Right cardiac atrium (tissue), 5 donors: ENCODE measurements at regions not wholly inside any gene's neighbourhood (a gene's known extent, or its start where the extent isn't known, plus 50 kb on each side); places are given as distances from the start of the nearest gene placed in this dataset.

Experiments
- ATAC-seq, 2 donors: fragments of 200-7000 bp; cut with Tn5 transposase; one replicate each; pipeline versions ENCODE4 v1.8.0 to v1.9.1; 2020; ENCODE audit warnings: moderate library complexity in 2 of 2, mild to moderate bottlenecking in 1 of 2
- DNase-seq, 3 donors: peaks; one replicate each; pipeline ENCODE4 v3.0.0-alpha.2; 2020
- H3K27ac ChIP-seq: one replicate; pipeline ENCODE4 v1.5.1; 2013; ENCODE audit warnings: mild to moderate bottlenecking, low read length, control low read depth, moderate library complexity
- H3K27me3 ChIP-seq: one replicate; pipeline ENCODE4 v1.6.1; 2013; ENCODE audit not compliant: control insufficient read depth, insufficient read depth
- H3K4me1 ChIP-seq: one replicate; pipeline ENCODE4 v1.6.1; 2013; ENCODE audit warnings: low read length; ENCODE audit not compliant: control insufficient read depth, insufficient read depth
- H3K4me3 ChIP-seq: one replicate; pipeline ENCODE4 v1.5.1; 2013; ENCODE audit warnings: low read length, control low read depth
- H3K9me3 ChIP-seq: one replicate; pipeline ENCODE4 v1.6.1; 2013; ENCODE audit warnings: low read length; ENCODE audit not compliant: control insufficient read depth
- WGBS: extraction: QIAGEN DNeasy Blood & Tissue Kit; methylation state at CpG from one replicate; pipeline ENCODE4 v1.1.7; 2013; 5-methylcytosine and 5-hydroxymethylcytosine counted together
- intact Hi-C, 4 donors: fragments of 100-400 bp; cut with DNase I; formaldehyde crosslinking; loops; one replicate each; pipeline versions ENCODE4 v1.11.0 to v1.14.0; 2022 to 2023
- donor health status: healthy with polysubstance abuse.
- donor health status: DM: no; HTN: yes; CAD: no.
- donor health status: DM: no; HTN: no; CAD: no.
- donor health status: DM: no; HTN: yes; CAD: no; lungs with severe emphysema.
- donor health status: DM: yes; HTN: yes; CAD: no.

GRCh38 chr5:10921160-10921559 lies 160.1 kb upstream of the DAP start:
- Histone ChIP-seq H3K9me3 (peaks cover 4% of the 10 kb centered on the region), H3K4me1 (no peaks in the 10 kb centered on the region), H3K27me3 (no peaks in the 10 kb centered on the region), H3K4me3 (no peak overlapping the region), H3K27ac (no peak overlapping the region)
- DNase-seq (no peak), ATAC-seq (no peak)
- intact Hi-C loops: no loop called here
- WGBS: 84% methylated on average over 3 of the region's 3 CpGs

GRCh38 chr5:10920400-10920799 lies 159.4 kb upstream of the DAP start:
- DNase-seq (no peak), ATAC-seq (no peak)
- no peak overlapping the region for H3K4me3 ChIP-seq
- no peaks in the 10 kb centered on the region for H3K4me1 ChIP-seq
- H3K27ac ChIP-seq: no peak overlapping the region
- intact Hi-C loops: no loop called here
- peaks cover 4% of the 10 kb centered on the region for H3K9me3 ChIP-seq
- no peaks in the 10 kb centered on the region for H3K27me3 ChIP-seq
- WGBS: 86% methylated on average over 2 of the region's 2 CpGs

- Histone ChIP-seq H3K27me3 (no peaks in the 10 kb centered on the region), H3K9me3 (no peaks in the 10 kb centered on the region), H3K4me1 (no peaks in the 10 kb centered on the region), H3K27ac (no peak overlapping the region), H3K4me3 (no peak overlapping the region)
- DNase-seq (no peak), ATAC-seq (no peak)
- WGBS: 77% methylated on average over 9 of the region's 9 CpGs
- intact Hi-C loops: no loop called here
Observed at GRCh38 chr5:10914741-10915480, 153.9 kb upstream of the DAP start.

- no peak for ATAC-seq
Observed at GRCh38 chr5:10913841-10914240, 152.8 kb upstream of the DAP start.

GRCh38 chr5:10913181-10913810 lies 152.3 kb upstream of the DAP start:
- no peak for ATAC-seq

More at GRCh38 chr5:10913841-10914240, 152.8 kb upstream of the DAP start:
- Histone ChIP-seq H3K4me1 (no peaks in the 10 kb centered on the region), H3K27ac (no peak overlapping the region), H3K27me3 (no peaks in the 10 kb centered on the region), H3K4me3 (no peak overlapping the region), H3K9me3 (no peaks in the 10 kb centered on the region)
- intact Hi-C loops: no loop called here
- no peak for DNase-seq
- WGBS: 24% methylated on average over 5 of the region's 5 CpGs

GRCh38 chr5:10912435-10912834 lies 151.4 kb upstream of the DAP start:
- Histone ChIP-seq H3K4me1 (no peaks in the 10 kb centered on the region), H3K4me3 (no peak overlapping the region), H3K9me3 (no peaks in the 10 kb centered on the region), H3K27ac (no peak overlapping the region), H3K27me3 (no peaks in the 10 kb centered on the region)
- intact Hi-C loops: no loop called here
- ATAC-seq: no peak
- no peak for DNase-seq
- 94% methylated on average over 2 of the region's 2 CpGs for WGBS

More at GRCh38 chr5:10913181-10913810, 152.3 kb upstream of the DAP start:
- Histone ChIP-seq H3K4me3 (no peak overlapping the region), H3K9me3 (no peaks in the 10 kb centered on the region), H3K27me3 (no peaks in the 10 kb centered on the region), H3K4me1 (no peaks in the 10 kb centered on the region), H3K27ac (no peak overlapping the region)
- 43% methylated on average over 2 of the region's 2 CpGs for WGBS
- intact Hi-C loops: no loop called here
- no peak for DNase-seq

GRCh38 chr5:10910261-10910660 lies 149.2 kb upstream of the DAP start:
- intact Hi-C loops: no loop called here
- no peak for ATAC-seq

GRCh38 chr5:10904862-10905432 lies 143.9 kb upstream of the DAP start:
- intact Hi-C loops: no loop called here
- 56% methylated on average over 3 of the region's 3 CpGs for WGBS
- Histone ChIP-seq H3K27me3 (no peaks in the 10 kb centered on the region), H3K9me3 (no peaks in the 10 kb centered on the region), H3K27ac (no peak overlapping the region), H3K4me3 (no peak overlapping the region), H3K4me1 (no peaks in the 10 kb centered on the region)
- ATAC-seq: no peak
- DNase-seq: no peak

More at GRCh38 chr5:10910261-10910660, 149.2 kb upstream of the DAP start:
- WGBS: 78% methylated on average over 3 of the region's 3 CpGs
- H3K9me3 ChIP-seq: no peaks in the 10 kb centered on the region
- H3K4me3 ChIP-seq: no peak overlapping the region
- H3K4me1 ChIP-seq: no peaks in the 10 kb centered on the region
- no peaks in the 10 kb centered on the region for H3K27me3 ChIP-seq
- no peak for DNase-seq
- H3K27ac ChIP-seq: no peak overlapping the region

- WGBS: 92% methylated on average over 2 of the region's 2 CpGs
Observed at GRCh38 chr5:10903786-10904560, 142.9 kb upstream of the DAP start.

GRCh38 chr5:10902145-10902544 lies 141.1 kb upstream of the DAP start:
- no peak for ATAC-seq
- Histone ChIP-seq H3K4me3 (no peak overlapping the region), H3K9me3 (no peaks in the 10 kb centered on the region), H3K4me1 (no peaks in the 10 kb centered on the region), H3K27ac (no peak overlapping the region), H3K27me3 (no peaks in the 10 kb centered on the region)
- intact Hi-C loops: no loop called here
- DNase-seq: no peak
- WGBS: 65% methylated on average over 2 of the region's 2 CpGs

More at GRCh38 chr5:10903786-10904560, 142.9 kb upstream of the DAP start:
- Histone ChIP-seq H3K4me3 (no peak overlapping the region), H3K4me1 (no peaks in the 10 kb centered on the region), H3K27me3 (no peaks in the 10 kb centered on the region), H3K9me3 (no peaks in the 10 kb centered on the region), H3K27ac (no peak overlapping the region)
- intact Hi-C loops: no loop called here
- ATAC-seq: no peak
- no peak for DNase-seq

GRCh38 chr5:10898514-10898913 lies 137.5 kb upstream of the DAP start:
- H3K9me3 ChIP-seq: no peaks in the 10 kb centered on the region
- H3K4me1 ChIP-seq: no peaks in the 10 kb centered on the region
- ATAC-seq: no peak
- no peak overlapping the region for H3K4me3 ChIP-seq
- intact Hi-C loops: no loop called here
- DNase-seq: no peak
- no peaks in the 10 kb centered on the region for H3K27me3 ChIP-seq
- no peak overlapping the region for H3K27ac ChIP-seq
- 80% methylated on average over 4 of the region's 4 CpGs for WGBS
